Amniotic epithelial cell (primary cell): ENCODE measurements at regions not wholly inside any gene's neighbourhood (a gene's known extent, or its start where the extent isn't known, plus 50 kb on each side); places are given as distances from the start of the nearest gene placed in this dataset.

Source experiments
- DNase-seq: peaks from one replicate; pipeline ENCODE4 v3.0.0-alpha.2; 2010; ENCODE audit warnings: low read depth

DNA sequence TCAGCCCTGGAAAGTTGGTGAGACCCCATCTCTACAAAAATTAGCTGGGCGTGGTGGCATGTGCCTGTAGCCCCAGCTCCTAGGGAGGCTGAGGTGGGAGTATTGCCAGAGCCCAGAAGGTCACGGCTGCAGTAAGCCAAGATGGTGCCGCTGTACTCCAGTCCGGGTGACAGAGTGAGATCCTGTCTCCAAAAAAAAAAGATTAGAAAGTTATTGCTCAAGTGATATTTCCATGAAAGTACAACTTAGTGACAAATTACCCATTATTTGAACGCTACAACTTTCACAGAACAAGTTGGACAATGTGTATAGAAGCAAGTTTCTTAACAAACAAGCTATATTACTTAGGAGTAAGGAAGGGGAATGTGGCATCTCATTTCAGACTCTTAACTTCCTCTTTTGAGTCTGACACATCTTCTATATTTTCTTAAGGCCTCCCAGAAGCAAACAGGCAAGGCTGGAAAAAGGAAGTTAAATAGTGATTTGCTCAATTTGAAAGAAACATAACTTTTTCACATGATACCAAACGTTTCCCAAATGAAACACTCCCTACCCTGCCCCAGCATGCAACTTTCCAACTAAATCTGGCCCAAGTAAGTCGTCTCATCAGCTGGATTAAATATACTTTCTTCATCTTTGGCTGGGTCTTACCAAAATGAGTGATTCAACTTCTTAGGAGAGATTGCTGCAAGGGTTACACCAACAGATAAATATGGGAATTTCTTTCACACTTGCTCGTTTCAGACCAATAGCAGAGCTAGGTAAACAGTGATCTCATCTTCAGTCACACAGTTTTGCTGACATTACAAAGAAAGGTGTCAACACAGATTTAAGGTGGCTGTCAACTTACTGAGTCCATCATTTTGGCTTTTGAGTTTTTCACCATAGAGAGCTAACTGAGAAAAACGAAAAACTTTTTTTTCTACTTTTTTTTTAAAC, 66.3 kb upstream of the KLF6 start:
- peak; percentile 96 for DNase-seq

DNA sequence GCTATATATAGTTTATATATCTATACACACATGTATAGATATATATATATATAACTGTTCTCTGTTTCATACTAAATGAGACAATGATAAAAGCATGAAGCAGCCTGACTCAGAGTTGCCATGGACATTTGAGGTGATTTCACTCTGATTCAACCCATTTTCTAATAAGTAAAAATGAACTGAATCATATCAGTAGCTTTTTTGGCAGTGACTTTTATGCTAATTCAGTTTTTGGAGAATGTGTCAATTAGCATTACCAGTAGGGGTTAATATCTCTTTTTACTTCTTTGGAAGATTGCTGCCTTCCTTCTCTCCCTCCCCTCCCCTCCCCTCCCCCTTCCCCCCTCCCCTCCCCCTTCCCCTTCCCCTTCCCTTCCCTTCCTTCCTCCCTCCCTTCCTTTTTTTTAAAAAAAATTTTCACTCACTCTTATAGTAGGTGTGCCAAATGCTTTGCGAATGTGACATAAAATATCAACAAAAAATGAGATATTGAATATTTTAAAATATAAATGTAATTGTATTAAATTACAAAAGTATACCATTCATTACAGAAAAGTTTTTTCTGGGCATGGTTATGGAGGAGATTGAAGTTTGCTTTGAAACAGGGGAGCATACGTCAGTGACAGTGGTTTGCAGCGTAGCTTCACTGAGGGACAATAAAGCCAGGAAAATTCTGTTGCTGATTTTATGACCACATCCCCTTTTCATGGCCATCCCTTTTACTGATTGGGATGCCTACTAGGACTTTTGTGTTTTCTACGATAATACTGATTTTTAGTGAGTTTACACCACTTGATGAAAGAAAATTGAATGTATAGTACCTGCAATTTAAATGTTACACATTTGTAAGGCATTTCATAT, 64.0 kb upstream of the KLF6 start:
- peak; percentile 62 for DNase-seq

DNA sequence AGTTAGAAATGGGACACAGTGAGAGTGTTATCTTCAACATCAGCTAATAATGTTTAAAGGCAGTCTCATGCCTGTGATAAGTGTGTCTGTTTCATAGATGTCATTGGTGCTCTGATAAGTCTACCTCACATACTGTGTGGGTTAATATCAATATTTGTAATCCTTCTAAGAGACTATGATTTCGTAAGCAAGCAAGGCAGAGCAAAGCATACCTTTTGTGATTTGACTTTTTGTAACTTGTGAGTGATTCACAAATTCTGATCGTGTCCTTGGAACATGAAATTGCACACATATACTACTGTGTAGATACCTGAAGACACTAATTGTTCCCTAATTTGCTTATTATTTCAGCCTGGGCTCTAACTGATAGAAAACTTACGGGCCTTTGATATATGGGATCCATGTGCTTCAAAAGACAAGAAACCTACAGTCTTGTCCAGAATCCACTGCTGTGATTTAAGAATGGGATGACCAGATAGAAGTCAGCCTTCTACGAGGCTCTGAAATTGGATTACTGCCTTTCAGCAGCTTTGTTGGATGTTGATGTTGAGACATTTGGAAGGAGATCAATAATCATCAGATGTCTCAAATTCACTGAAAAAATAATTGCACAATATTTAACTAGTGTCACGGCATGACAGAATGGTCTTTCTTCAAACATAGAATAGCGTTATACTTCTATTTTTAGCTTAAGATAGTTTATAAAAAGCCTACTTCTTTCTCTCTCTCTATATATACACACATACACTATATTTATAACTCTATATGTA, 63.2 kb upstream of the KLF6 start:
- DNase-seq = no peak

GRCh38 chr10:3846736-3847135, 61.7 kb upstream of the KLF6 start:
- no peak for DNase-seq

DNA sequence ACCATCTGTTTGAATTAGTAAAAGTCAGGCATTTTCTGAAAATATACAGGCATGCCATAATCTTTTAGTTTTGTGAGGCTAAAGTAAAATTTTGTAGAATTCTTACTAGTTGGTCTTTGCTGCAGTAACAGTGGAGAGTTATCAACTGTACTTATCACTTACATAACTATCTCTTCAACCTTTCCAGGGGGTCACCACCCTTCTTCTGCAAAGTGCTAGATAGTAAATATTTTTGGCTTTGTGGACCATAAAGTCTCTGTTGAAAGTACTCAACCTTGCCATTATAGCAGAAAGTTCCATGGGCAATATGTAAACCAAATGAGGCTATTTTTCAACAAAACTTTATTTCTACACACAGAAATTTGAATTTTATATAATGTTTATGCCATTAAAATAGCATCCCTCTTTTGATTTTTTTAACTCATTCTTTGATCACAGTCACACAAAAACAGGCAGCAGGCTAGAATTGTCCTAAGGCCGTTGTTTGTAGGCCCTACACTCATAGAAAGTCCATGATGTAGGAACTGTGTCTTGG, 59.5 kb upstream of the KLF6 start:
- no peak for DNase-seq

- no peak for DNase-seq
Observed at GRCh38 chr10:3838460-3839437, 53.7 kb upstream of the KLF6 start.

- no peak for DNase-seq
Observed at GRCh38 chr10:3837647-3838459, 52.8 kb upstream of the KLF6 start.

- DNase-seq = no peak
Observed at GRCh38 chr10:3836222-3836820, 51.3 kb upstream of the KLF6 start.

DNA sequence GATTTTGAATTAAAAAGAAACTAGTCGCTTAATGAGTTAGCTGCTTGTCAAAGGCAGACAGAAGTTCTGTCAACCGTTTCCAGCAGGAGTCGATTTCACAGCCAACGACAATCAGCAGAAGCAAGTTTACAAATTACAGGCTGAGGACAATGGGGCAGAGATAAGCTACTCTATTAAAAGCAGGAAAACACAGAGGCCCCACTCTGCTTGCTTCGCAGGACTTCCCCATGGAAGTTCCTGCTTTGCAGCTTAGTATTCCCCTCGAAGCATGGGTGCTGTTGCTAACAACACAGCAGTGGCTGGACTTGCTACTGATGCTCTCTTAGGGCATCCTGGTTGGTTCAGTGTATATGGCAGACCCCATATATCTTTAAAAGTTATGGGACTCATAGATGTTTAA, 50.8 kb upstream of the KLF6 start:
- DNase-seq = no peak

DNA sequence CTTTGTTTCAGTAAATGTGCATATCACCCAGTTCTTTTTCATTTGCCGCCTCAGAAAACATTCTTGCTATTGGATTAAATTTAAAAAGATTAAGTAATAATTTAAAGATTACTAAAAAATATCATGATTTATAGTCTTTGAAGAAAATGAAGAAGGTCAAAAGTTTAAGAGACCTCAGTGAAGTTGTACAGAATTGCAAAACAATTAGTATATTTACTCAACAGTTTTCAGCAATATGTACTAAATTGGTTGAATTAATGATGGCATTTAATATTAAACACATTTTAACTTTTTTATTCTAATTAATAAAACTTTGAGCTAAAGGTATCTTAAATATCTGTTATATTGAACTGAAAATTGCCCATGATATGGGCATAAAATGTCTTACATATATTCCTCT, 49.9 kb upstream of the KLF6 start:
- no peak for DNase-seq
